Omental fat pad (tissue), 3 donors: ENCODE measurements at regions not wholly inside any gene's neighbourhood (a gene's known extent, or its start where the extent isn't known, plus 50 kb on each side); places are given as distances from the start of the nearest gene placed in this dataset.

Experiments used
- ATAC-seq: fragments of 150-250 bp; one replicate; pipeline ENCODE4 v1.9.1; 2016; ENCODE audit warnings: mild to moderate bottlenecking, moderate library complexity; ENCODE audit not compliant: low FRiP score
- DNase-seq: peaks from one replicate; pipeline ENCODE4 v3.0.0-alpha.2; 2019; ENCODE audit warnings: low spot score
- TF ChIP-seq, protein P1 (sequence below), 3 donors: fragments of 450-650 bp; IDR thresholded peaks; one replicate each; pipeline ENCODE4 v1.5.1; 2016 to 2017; ENCODE audit warnings: antibody characterized with exemption in 3 of 3, mild to moderate bottlenecking in 3 of 3, moderate library complexity in 2 of 3

DNA sequence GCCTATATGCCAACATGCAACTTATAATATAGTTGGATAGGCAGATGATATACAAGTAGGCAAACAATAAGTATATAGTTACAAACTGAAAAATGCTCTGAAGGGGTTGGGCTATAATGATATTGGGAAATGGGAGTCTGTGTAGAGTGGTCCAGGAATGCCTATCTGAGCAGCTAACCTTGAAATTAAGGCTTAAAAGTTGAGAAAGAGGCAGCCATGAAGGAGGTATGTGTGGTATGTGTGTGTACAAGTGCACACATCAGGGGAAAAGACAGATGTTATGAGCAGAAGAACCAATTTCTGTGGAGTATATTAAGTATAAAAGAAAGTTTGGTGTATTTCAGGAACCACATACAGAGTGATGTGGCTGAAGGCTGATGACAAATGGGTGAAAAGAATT is 154.9 kb upstream of the PAPPA start:
- TF ChIP-seq, protein P1, sequence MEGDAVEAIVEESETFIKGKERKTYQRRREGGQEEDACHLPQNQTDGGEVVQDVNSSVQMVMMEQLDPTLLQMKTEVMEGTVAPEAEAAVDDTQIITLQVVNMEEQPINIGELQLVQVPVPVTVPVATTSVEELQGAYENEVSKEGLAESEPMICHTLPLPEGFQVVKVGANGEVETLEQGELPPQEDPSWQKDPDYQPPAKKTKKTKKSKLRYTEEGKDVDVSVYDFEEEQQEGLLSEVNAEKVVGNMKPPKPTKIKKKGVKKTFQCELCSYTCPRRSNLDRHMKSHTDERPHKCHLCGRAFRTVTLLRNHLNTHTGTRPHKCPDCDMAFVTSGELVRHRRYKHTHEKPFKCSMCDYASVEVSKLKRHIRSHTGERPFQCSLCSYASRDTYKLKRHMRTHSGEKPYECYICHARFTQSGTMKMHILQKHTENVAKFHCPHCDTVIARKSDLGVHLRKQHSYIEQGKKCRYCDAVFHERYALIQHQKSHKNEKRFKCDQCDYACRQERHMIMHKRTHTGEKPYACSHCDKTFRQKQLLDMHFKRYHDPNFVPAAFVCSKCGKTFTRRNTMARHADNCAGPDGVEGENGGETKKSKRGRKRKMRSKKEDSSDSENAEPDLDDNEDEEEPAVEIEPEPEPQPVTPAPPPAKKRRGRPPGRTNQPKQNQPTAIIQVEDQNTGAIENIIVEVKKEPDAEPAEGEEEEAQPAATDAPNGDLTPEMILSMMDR (IDR thresholded peaks at IDR 0.05), result no peak
- no peak for ATAC-seq
- no peak for DNase-seq

- TF ChIP-seq, protein P1 (IDR thresholded peaks at IDR 0.05), result no peak
- DNase-seq (no peak), ATAC-seq (no peak)
Measured at GRCh38 chr9:115999498-115999897, 154.1 kb upstream of the PAPPA start.

DNA sequence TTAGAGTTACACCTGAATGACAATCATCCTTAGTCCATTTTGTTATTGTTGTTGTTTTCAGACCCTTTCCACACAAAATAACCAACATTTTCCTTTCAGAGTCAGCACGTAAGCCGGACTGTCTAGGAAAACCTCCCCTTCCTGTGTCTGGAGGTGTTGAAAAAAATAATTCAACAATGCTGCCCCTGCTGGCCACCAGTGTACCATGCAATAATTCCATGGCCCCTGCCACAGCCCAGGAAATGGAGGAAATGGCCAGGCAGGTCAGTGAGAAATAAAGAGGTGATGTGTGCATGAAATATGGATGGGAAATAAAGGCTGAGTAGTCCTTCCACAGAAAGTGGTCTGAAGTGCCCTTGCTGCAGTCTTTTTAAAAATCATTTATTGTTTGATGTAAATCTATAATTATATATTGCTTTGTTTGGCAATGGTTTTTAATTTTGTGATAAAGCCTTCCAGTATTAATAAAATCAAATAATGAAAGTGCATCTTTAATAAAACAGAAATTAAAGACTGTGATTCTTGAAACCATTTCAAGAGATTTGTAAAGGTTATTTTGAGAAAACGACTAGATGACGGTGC is 152.8 kb upstream of the PAPPA start:
- DNase-seq (no peak), ATAC-seq (no peak)
- TF ChIP-seq, protein P1 (IDR thresholded peaks at IDR 0.05), result no peak

GRCh38 chr9:116002181-116002580 is 151.4 kb upstream of the PAPPA start:
- ATAC-seq, result no peak
- TF ChIP-seq, protein P1 (IDR thresholded peaks at IDR 0.05), result no peak
- no peak for DNase-seq

- TF ChIP-seq, protein P1 (IDR thresholded peaks at IDR 0.05), result no peak
- ATAC-seq (no peak), DNase-seq (no peak)
Measured at GRCh38 chr9:116002624-116003023, 151.0 kb upstream of the PAPPA start.

DNA sequence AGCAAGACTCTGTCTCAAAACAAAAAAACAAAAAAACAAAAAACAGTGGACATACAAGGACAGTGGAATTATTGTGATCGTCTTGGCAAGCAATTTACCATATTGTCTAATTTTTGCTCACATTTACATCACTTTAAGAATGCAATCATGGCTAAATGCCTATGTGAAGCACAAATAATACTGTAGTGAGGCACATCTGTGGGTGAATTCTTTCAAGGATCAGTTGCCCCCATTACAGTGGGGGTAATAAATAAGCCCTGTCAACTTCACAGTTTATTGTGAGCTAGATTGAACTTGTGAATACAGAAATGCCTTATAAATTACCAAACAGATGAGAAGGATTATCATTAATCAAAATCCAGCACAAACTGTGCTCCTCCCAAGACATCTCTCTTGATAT is 150.2 kb upstream of the PAPPA start:
- TF ChIP-seq, protein P1 (IDR thresholded peaks at IDR 0.05), result no peak

GRCh38 chr9:116005205-116005604 is 148.4 kb upstream of the PAPPA start:
- DNase-seq, result no peak
- TF ChIP-seq, protein P1 (IDR thresholded peaks at IDR 0.05), result no peak
- ATAC-seq, result no peak

More for the DNA sequence above, 150.2 kb upstream of the PAPPA start:
- DNase-seq (no peak), ATAC-seq (no peak)
